Testis (tissue), 2 donors: ENCODE measurements at regions not wholly inside any gene's neighbourhood (a gene's known extent, or its start where the extent isn't known, plus 50 kb on each side); places are given as distances from the start of the nearest gene placed in this dataset.
A peak's percentile ranks its signal among the peaks of the same experiment; 100 is the strongest.

Source experiments
- DNase-seq: peaks from one replicate; pipeline ENCODE4 v3.0.0-alpha.2; 2019
- H3K27ac ChIP-seq, 2 donors: fragments of 200-600 bp; sonication (generic); one replicate each; pipeline ENCODE4 v1.5.1; 2019
- H3K27me3 ChIP-seq: fragments of 200-600 bp; sonication (generic); one replicate; pipeline ENCODE4 v1.5.1; 2019
- H3K36me3 ChIP-seq: fragments of 200-600 bp; sonication (generic); one replicate; pipeline ENCODE4 v1.5.1; 2017; ENCODE audit warnings: low read depth; ENCODE audit errors: missing control alignments
- H3K4me1 ChIP-seq: fragments of 200-600 bp; sonication (generic); one replicate; pipeline ENCODE4 v1.5.1; 2019
- H3K4me3 ChIP-seq, 2 donors: fragments of 200-600 bp; sonication (generic); one replicate each; pipeline ENCODE4 v1.5.1; 2017 to 2019
- H3K9me3 ChIP-seq: fragments of 200-600 bp; sonication (generic); one replicate; pipeline ENCODE4 v1.5.1; 2017
- POLR2A ChIP-seq: fragments of 450-650 bp; IDR thresholded peaks from one replicate; pipeline ENCODE4 v1.6.1; 2017; ENCODE audit warnings: antibody characterized with exemption, mild to moderate bottlenecking, moderate library complexity
- WGBS, 2 donors: methylation state at CpG; one replicate each; pipeline ENCODE4 v1.1.5; 2018; 5-methylcytosine and 5-hydroxymethylcytosine counted together
- intact Hi-C: fragments of 100-400 bp; cut with DNase I; formaldehyde crosslinking; loops from one replicate; pipeline ENCODE4 v1.15.1; 2023; ENCODE audit warnings: low total_unique reads
- TF ChIP-seq, protein P1 (sequence below), 3 experiments: fragments of 450-650 bp in 2 of 3; fragments of 200-600 bp in 1 of 3; sonication (generic) in 1 of 3; IDR thresholded peaks; one replicate each; pipeline ENCODE4 v1.5.1; 2016 to 2019; ENCODE audit warnings: antibody characterized with exemption in 3 of 3, mild to moderate bottlenecking in 2 of 3, moderate library complexity in 1 of 3

DNA sequence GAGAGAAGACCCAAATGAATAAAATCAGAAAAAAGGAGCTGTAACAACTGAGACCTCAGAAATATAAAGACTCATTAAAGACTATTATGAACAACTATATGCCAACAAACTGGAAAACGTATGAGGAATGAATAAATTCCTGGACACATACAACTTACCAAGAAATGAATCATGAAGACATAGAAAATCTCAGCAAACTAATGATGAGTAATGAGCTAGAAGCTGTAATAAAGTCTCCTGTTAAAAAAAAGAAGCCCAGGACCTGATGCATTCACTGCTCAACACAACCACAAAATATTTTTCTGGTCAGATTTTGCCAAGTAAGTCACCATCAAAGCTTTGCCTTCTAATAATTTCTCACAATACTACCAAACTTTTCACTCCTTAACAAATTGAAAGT lies 666.7 kb downstream of the LRRC70 start:
- no peaks in the 10 kb centered on the region for H3K36me3 ChIP-seq
- H3K27me3 ChIP-seq: no peaks in the 10 kb centered on the region
- H3K27ac ChIP-seq: no peak overlapping the region
- no peaks in the 10 kb centered on the region for H3K4me1 ChIP-seq
- 66 to 82% methylated on average over 1 of the region's 1 CpG for WGBS, 2 donors
- no peak overlapping the region for H3K4me3 ChIP-seq
- no peak for DNase-seq
- H3K9me3 ChIP-seq: no peaks in the 10 kb centered on the region
- no peak for TF ChIP-seq POLR2A
- TF ChIP-seq, protein P1, sequence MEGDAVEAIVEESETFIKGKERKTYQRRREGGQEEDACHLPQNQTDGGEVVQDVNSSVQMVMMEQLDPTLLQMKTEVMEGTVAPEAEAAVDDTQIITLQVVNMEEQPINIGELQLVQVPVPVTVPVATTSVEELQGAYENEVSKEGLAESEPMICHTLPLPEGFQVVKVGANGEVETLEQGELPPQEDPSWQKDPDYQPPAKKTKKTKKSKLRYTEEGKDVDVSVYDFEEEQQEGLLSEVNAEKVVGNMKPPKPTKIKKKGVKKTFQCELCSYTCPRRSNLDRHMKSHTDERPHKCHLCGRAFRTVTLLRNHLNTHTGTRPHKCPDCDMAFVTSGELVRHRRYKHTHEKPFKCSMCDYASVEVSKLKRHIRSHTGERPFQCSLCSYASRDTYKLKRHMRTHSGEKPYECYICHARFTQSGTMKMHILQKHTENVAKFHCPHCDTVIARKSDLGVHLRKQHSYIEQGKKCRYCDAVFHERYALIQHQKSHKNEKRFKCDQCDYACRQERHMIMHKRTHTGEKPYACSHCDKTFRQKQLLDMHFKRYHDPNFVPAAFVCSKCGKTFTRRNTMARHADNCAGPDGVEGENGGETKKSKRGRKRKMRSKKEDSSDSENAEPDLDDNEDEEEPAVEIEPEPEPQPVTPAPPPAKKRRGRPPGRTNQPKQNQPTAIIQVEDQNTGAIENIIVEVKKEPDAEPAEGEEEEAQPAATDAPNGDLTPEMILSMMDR (IDR thresholded peaks at IDR 0.05): no peak
- intact Hi-C loops: no loop called here

DNA sequence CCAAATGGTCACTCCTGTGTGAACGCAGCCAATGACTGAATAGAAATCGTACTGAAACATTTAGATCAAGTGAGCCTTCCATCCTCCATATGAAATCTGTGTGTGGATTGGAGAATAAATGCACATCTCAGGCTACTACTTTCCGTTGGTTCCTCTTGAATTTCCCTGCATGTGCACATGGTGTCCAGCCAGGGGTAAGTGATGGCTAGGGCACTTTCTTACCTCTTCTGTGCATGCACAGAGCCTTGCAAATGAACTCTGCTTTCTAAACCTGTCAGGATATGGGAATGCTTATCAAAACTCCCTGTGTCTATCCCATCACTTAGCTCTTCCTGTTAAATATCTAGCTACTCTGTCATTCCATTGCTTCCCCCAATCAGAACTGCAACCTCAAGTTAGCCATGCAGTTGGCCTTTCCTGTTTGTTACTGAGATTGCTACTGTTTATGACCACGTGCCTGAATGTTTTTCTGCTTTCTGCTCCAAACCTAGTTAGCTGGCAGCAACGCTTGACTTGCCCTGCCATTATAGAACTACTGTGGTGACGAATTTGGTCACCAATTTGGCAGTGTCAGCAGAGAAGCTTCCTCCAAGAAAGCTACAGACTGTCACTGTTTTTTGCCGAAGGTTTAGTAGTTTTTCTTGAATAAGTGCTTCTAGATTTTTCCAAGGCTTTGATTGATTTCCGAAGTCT lies 661.6 kb downstream of the LRRC70 start:
- TF ChIP-seq, protein P1 (IDR thresholded peaks at IDR 0.05): no peak
- TF ChIP-seq POLR2A: no peak
- intact Hi-C loops: no loop called here
- 87 to 90% methylated on average over 8 of the region's 8 CpGs for WGBS, 2 donors
- H3K4me1 ChIP-seq: no peaks in the 10 kb centered on the region
- H3K9me3 ChIP-seq: no peaks in the 10 kb centered on the region
- no peak overlapping the region for H3K4me3 ChIP-seq
- H3K27me3 ChIP-seq: no peaks in the 10 kb centered on the region
- no peaks in the 10 kb centered on the region for H3K36me3 ChIP-seq
- H3K27ac ChIP-seq: no peak overlapping the region
- DNase-seq: no peak

DNA sequence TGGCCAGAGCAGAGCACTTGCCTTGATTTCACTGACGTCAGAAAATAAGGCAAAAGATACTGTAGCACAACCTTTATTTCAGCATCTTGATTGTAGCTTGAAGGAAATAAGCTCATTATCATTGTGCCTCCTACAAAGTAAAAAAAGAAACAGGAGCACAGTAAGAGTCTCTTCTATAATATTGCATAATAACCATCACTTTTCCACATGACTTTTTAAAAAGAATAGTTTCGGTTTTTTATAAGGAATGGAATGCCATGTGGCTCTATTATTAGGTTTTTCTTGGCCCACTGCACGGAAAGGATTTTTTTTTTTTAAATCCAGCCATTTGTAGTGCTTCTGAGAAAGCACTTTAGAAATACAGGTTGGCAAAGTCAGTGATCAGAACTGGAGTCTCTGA lies 655.3 kb downstream of the LRRC70 start:
- Histone ChIP-seq H3K4me1 (no peaks in the 10 kb centered on the region), H3K4me3 (no peak overlapping the region), H3K27ac (peak overlapping the region in 1 of 2 donors; percentile 17), H3K27me3 (no peaks in the 10 kb centered on the region), H3K36me3 (no peaks in the 10 kb centered on the region), H3K9me3 (no peaks in the 10 kb centered on the region)
- TF ChIP-seq, protein P1 (IDR thresholded peaks at IDR 0.05): no peak
- no peak for TF ChIP-seq POLR2A
- intact Hi-C loops: no loop called here
- WGBS, 2 donors: 35 to 42% methylated on average over 3 of the region's 3 CpGs
- no peak for DNase-seq

DNA sequence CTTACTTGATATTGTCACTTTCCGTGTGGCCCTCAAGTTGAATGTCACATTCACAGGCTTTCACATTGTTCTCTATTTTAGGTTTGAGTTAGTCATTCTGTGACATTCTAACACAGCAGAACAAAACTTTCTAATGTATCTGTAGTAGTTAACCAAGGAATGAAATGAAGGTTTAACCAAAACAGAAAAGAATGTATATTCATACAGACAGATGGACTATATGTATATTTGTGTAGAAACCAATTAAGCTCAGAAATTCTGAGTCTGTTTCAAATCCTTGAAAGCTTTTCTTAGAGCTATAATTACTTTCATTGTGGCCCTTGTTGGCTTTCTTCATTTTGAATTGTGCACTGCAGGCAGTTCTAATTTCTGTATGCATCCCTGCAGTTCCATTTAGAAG lies 654.7 kb downstream of the LRRC70 start:
- intact Hi-C loops: no loop called here
- Histone ChIP-seq H3K4me1 (no peaks in the 10 kb centered on the region), H3K9me3 (no peaks in the 10 kb centered on the region), H3K27ac (no peak overlapping the region), H3K27me3 (no peaks in the 10 kb centered on the region), H3K36me3 (no peaks in the 10 kb centered on the region), H3K4me3 (no peak overlapping the region)
- no peak for TF ChIP-seq POLR2A
- TF ChIP-seq, protein P1 (IDR thresholded peaks at IDR 0.05): no peak
- DNase-seq: no peak
- WGBS, 2 donors: 82 to 84% methylated on average over 1 of the region's 1 CpG

DNA sequence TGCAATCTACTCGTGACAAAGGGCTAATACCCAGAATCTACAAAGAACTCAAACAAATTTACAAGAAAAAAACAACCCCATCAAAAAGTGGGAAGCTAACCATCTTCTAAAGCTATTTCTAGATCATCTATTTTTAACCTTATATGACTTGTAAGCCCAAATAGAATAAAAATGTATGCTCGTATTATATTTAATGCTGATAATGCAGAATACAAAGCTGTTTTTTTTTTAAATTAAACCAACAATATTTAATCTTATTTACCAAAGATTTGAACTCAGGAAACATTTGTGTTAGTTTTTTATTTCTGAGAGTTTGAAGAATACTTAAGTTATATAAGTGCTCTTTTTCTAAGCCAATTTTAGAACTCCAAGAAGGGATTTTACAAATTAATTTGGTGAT lies 652.1 kb downstream of the LRRC70 start:
- H3K27ac ChIP-seq: no peak overlapping the region
- no peak overlapping the region for H3K4me3 ChIP-seq
- 92 to 94% methylated on average over 2 of the region's 2 CpGs for WGBS, 2 donors
- H3K9me3 ChIP-seq: no peaks in the 10 kb centered on the region
- H3K36me3 ChIP-seq: no peaks in the 10 kb centered on the region
- DNase-seq: no peak
- no peaks in the 10 kb centered on the region for H3K4me1 ChIP-seq
- H3K27me3 ChIP-seq: no peaks in the 10 kb centered on the region
- intact Hi-C loops: no loop called here
- TF ChIP-seq, protein P1 (IDR thresholded peaks at IDR 0.05): no peak
- TF ChIP-seq POLR2A: no peak
